ENCODE measurements at regions not wholly inside any gene's neighbourhood (a gene's known extent, or its start where the extent isn't known, plus 50 kb on each side); places are given as distances from the start of the nearest gene placed in this dataset.
"Not testable (repeated sequence)": the region's sequence is repeated elsewhere in the genome, so short reads cannot be mapped to it uniquely, and the experiment has no call there.

DNA sequence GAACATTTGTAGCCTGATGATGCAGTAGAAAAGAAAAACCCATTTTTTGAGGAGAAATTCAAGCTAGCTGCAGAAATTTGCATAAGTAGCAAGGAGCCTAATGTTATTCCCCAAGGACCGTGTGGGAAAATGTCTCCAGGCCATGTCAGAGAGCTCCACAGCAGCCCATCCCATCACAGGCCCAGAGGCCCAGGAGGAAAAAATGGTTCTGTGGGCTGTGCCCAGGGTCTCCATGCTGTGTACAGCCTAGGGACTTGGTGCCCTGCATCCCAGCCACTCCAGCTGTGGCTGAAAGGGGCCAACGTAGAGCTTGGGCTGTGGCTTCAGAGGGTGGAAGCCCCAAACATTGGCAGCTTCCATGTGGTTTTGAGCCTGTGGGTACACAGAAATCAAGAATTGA lies 79.0 kb downstream of the CAVIN4 start:
- not testable (repeated sequence) for TF ChIP-seq POLR2A, EP300, POLR2AphosphoS5 (IDR thresholded peaks at IDR 0.05)
- TF ChIP-seq, protein P1, sequence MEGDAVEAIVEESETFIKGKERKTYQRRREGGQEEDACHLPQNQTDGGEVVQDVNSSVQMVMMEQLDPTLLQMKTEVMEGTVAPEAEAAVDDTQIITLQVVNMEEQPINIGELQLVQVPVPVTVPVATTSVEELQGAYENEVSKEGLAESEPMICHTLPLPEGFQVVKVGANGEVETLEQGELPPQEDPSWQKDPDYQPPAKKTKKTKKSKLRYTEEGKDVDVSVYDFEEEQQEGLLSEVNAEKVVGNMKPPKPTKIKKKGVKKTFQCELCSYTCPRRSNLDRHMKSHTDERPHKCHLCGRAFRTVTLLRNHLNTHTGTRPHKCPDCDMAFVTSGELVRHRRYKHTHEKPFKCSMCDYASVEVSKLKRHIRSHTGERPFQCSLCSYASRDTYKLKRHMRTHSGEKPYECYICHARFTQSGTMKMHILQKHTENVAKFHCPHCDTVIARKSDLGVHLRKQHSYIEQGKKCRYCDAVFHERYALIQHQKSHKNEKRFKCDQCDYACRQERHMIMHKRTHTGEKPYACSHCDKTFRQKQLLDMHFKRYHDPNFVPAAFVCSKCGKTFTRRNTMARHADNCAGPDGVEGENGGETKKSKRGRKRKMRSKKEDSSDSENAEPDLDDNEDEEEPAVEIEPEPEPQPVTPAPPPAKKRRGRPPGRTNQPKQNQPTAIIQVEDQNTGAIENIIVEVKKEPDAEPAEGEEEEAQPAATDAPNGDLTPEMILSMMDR (IDR thresholded peaks at IDR 0.05), result not testable (repeated sequence)
